ENCODE measurements at regions not wholly inside any gene's neighbourhood (a gene's known extent, or its start where the extent isn't known, plus 50 kb on each side); places are given as distances from the start of the nearest gene placed in this dataset.

DNA sequence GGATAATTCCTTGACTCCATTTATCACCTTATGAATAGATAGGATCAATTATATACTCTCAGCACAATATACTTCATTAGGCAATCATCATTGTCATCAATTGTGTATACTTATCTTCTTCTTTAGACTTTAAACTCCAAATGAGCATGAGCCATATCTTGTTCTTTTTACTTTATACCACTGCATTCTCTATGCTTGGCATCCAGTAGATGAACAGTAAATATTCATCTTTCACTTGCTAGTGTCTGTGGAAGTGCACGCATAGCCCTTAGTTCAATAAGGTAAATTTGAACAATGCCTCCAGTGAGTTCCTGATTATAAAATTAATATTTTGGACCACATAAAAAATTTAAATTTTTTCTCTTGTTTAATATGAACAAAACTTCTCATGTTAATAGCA, 172.3 kb upstream of the SPRY2 start:
- TF ChIP-seq, protein P1, sequence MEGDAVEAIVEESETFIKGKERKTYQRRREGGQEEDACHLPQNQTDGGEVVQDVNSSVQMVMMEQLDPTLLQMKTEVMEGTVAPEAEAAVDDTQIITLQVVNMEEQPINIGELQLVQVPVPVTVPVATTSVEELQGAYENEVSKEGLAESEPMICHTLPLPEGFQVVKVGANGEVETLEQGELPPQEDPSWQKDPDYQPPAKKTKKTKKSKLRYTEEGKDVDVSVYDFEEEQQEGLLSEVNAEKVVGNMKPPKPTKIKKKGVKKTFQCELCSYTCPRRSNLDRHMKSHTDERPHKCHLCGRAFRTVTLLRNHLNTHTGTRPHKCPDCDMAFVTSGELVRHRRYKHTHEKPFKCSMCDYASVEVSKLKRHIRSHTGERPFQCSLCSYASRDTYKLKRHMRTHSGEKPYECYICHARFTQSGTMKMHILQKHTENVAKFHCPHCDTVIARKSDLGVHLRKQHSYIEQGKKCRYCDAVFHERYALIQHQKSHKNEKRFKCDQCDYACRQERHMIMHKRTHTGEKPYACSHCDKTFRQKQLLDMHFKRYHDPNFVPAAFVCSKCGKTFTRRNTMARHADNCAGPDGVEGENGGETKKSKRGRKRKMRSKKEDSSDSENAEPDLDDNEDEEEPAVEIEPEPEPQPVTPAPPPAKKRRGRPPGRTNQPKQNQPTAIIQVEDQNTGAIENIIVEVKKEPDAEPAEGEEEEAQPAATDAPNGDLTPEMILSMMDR (IDR thresholded peaks at IDR 0.05; ENCODE audit: insufficient read depth, low read length) = no peak
- TF ChIP-seq, protein P2, sequence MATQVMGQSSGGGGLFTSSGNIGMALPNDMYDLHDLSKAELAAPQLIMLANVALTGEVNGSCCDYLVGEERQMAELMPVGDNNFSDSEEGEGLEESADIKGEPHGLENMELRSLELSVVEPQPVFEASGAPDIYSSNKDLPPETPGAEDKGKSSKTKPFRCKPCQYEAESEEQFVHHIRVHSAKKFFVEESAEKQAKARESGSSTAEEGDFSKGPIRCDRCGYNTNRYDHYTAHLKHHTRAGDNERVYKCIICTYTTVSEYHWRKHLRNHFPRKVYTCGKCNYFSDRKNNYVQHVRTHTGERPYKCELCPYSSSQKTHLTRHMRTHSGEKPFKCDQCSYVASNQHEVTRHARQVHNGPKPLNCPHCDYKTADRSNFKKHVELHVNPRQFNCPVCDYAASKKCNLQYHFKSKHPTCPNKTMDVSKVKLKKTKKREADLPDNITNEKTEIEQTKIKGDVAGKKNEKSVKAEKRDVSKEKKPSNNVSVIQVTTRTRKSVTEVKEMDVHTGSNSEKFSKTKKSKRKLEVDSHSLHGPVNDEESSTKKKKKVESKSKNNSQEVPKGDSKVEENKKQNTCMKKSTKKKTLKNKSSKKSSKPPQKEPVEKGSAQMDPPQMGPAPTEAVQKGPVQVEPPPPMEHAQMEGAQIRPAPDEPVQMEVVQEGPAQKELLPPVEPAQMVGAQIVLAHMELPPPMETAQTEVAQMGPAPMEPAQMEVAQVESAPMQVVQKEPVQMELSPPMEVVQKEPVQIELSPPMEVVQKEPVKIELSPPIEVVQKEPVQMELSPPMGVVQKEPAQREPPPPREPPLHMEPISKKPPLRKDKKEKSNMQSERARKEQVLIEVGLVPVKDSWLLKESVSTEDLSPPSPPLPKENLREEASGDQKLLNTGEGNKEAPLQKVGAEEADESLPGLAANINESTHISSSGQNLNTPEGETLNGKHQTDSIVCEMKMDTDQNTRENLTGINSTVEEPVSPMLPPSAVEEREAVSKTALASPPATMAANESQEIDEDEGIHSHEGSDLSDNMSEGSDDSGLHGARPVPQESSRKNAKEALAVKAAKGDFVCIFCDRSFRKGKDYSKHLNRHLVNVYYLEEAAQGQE (IDR thresholded peaks at IDR 0.05; ENCODE audit: insufficient replicate concordance, low read depth) = no peak

Data from HL-60 (cell line).